ENCODE measurements at regions not wholly inside any gene's neighbourhood (a gene's known extent, or its start where the extent isn't known, plus 50 kb on each side); places are given as distances from the start of the nearest gene placed in this dataset.

GRCh38 chr7:121669144-121669543, 203.8 kb upstream of the PTPRZ1 start:
- no peak for TF ChIP-seq POLR2AphosphoS5 (IDR thresholded peaks at IDR 0.05; ENCODE audit: borderline replicate concordance, low read depth, low read length)
- TF ChIP-seq FOXP2 (optimal IDR thresholded peaks at IDR 0.05; ENCODE audit: control extremely low read depth, extremely low read length, insufficient read depth), result no peak
- no peak for TF ChIP-seq EZH2 (IDR thresholded peaks at IDR 0.05)
- Histone ChIP-seq H3K9ac (ENCODE audit: insufficient read length) (no peak overlapping the region), H3K4me3 (no peak overlapping the region), H3K9me3 (ENCODE audit: low read depth, low read length) (no peaks in the 10 kb centered on the region), H3K27ac (no peak overlapping the region), H3K36me3 (ENCODE audit: insufficient read depth, low read length) (no peaks in the 10 kb centered on the region)
- DNase-seq (ENCODE audit: low read depth, low spot score), result no peak

- H3K4me3 ChIP-seq, result no peak overlapping the region
- H3K27ac ChIP-seq, result no peak overlapping the region
- TF ChIP-seq POLR2AphosphoS5 (IDR thresholded peaks at IDR 0.05; ENCODE audit: borderline replicate concordance, low read depth, low read length) (no peak), FOXP2 (optimal IDR thresholded peaks at IDR 0.05; ENCODE audit: control extremely low read depth, extremely low read length, insufficient read depth) (no peak), EZH2 (IDR thresholded peaks at IDR 0.05) (no peak)
- no peaks in the 10 kb centered on the region for H3K36me3 ChIP-seq (ENCODE audit: insufficient read depth, low read length)
- no peak overlapping the region for H3K9ac ChIP-seq (ENCODE audit: insufficient read length)
- H3K9me3 ChIP-seq (ENCODE audit: low read depth, low read length), result no peaks in the 10 kb centered on the region
- no peak for DNase-seq (ENCODE audit: low read depth, low spot score)
Measured at GRCh38 chr7:121666306-121666705, 206.7 kb upstream of the PTPRZ1 start.

GRCh38 chr7:121643320-121643719, 229.6 kb upstream of the PTPRZ1 start:
- H3K36me3 ChIP-seq (ENCODE audit: insufficient read depth, low read length), result no peaks in the 10 kb centered on the region
- no peak overlapping the region for H3K4me3 ChIP-seq
- no peak for TF ChIP-seq POLR2AphosphoS5 (IDR thresholded peaks at IDR 0.05; ENCODE audit: borderline replicate concordance, low read depth, low read length)
- no peak for TF ChIP-seq EZH2 (IDR thresholded peaks at IDR 0.05)
- no peak for TF ChIP-seq FOXP2 (optimal IDR thresholded peaks at IDR 0.05; ENCODE audit: control extremely low read depth, extremely low read length, insufficient read depth)
- no peak overlapping the region for H3K9ac ChIP-seq (ENCODE audit: insufficient read length)
- no peak overlapping the region for H3K27ac ChIP-seq
- no peak for DNase-seq (ENCODE audit: low read depth, low spot score)
- no peaks in the 10 kb centered on the region for H3K9me3 ChIP-seq (ENCODE audit: low read depth, low read length)

GRCh38 chr7:121639705-121640104, 233.3 kb upstream of the PTPRZ1 start:
- H3K9ac ChIP-seq (ENCODE audit: insufficient read length), result no peak overlapping the region
- no peaks in the 10 kb centered on the region for H3K36me3 ChIP-seq (ENCODE audit: insufficient read depth, low read length)
- H3K27ac ChIP-seq, result no peak overlapping the region
- TF ChIP-seq FOXP2 (optimal IDR thresholded peaks at IDR 0.05; ENCODE audit: control extremely low read depth, extremely low read length, insufficient read depth) (no peak), POLR2AphosphoS5 (IDR thresholded peaks at IDR 0.05; ENCODE audit: borderline replicate concordance, low read depth, low read length) (no peak), EZH2 (IDR thresholded peaks at IDR 0.05) (no peak)
- H3K4me3 ChIP-seq, result no peak overlapping the region
- H3K9me3 ChIP-seq (ENCODE audit: low read depth, low read length), result no peaks in the 10 kb centered on the region
- DNase-seq (ENCODE audit: low read depth, low spot score), result no peak

- Histone ChIP-seq H3K27ac (no peak overlapping the region), H3K9me3 (ENCODE audit: low read depth, low read length) (no peaks in the 10 kb centered on the region), H3K9ac (ENCODE audit: insufficient read length) (no peak overlapping the region), H3K4me3 (no peak overlapping the region), H3K36me3 (ENCODE audit: insufficient read depth, low read length) (no peaks in the 10 kb centered on the region)
- TF ChIP-seq FOXP2 (optimal IDR thresholded peaks at IDR 0.05; ENCODE audit: control extremely low read depth, extremely low read length, insufficient read depth), result no peak
- no peak for TF ChIP-seq POLR2AphosphoS5 (IDR thresholded peaks at IDR 0.05; ENCODE audit: borderline replicate concordance, low read depth, low read length)
- no peak for TF ChIP-seq EZH2 (IDR thresholded peaks at IDR 0.05)
- DNase-seq (ENCODE audit: low read depth, low spot score), result no peak
Measured at GRCh38 chr7:121638286-121638685, 234.7 kb upstream of the PTPRZ1 start.

GRCh38 chr7:121634356-121634755, 238.2 kb upstream of the FAM3C start:
- TF ChIP-seq POLR2AphosphoS5 (IDR thresholded peaks at IDR 0.05; ENCODE audit: borderline replicate concordance, low read depth, low read length), result no peak
- no peak for TF ChIP-seq EZH2 (IDR thresholded peaks at IDR 0.05)
- TF ChIP-seq FOXP2 (optimal IDR thresholded peaks at IDR 0.05; ENCODE audit: control extremely low read depth, extremely low read length, insufficient read depth), result no peak

GRCh38 chr7:121633186-121633585, 237.1 kb upstream of the FAM3C start:
- TF ChIP-seq POLR2AphosphoS5 (IDR thresholded peaks at IDR 0.05; ENCODE audit: borderline replicate concordance, low read depth, low read length), result no peak
- TF ChIP-seq FOXP2 (optimal IDR thresholded peaks at IDR 0.05; ENCODE audit: control extremely low read depth, extremely low read length, insufficient read depth), result no peak
- TF ChIP-seq EZH2 (IDR thresholded peaks at IDR 0.05), result no peak
- DNase-seq (ENCODE audit: low read depth, low spot score), result no peak
- Histone ChIP-seq H3K9ac (ENCODE audit: insufficient read length) (no peak overlapping the region), H3K4me3 (no peak overlapping the region), H3K27ac (no peak overlapping the region), H3K36me3 (ENCODE audit: insufficient read depth, low read length) (no peaks in the 10 kb centered on the region), H3K9me3 (ENCODE audit: low read depth, low read length) (no peaks in the 10 kb centered on the region)

More at GRCh38 chr7:121634356-121634755, 238.2 kb upstream of the FAM3C start:
- H3K9me3 ChIP-seq (ENCODE audit: low read depth, low read length), result no peaks in the 10 kb centered on the region
- DNase-seq (ENCODE audit: low read depth, low spot score), result no peak
- no peak overlapping the region for H3K27ac ChIP-seq
- H3K4me3 ChIP-seq, result no peak overlapping the region
- H3K36me3 ChIP-seq (ENCODE audit: insufficient read depth, low read length), result no peaks in the 10 kb centered on the region
- no peak overlapping the region for H3K9ac ChIP-seq (ENCODE audit: insufficient read length)

- H3K4me3 ChIP-seq, result no peak overlapping the region
Measured at GRCh38 chr7:121624958-121625357, 228.8 kb upstream of the FAM3C start.

GRCh38 chr7:121623130-121623872, 227.2 kb upstream of the FAM3C start:
- no peaks in the 10 kb centered on the region for H3K9me3 ChIP-seq (ENCODE audit: low read depth, low read length)
- H3K27ac ChIP-seq, result no peak overlapping the region
- H3K4me3 ChIP-seq, result no peak overlapping the region
- H3K9ac ChIP-seq (ENCODE audit: insufficient read length), result no peak overlapping the region
- TF ChIP-seq FOXP2 (optimal IDR thresholded peaks at IDR 0.05; ENCODE audit: control extremely low read depth, extremely low read length, insufficient read depth), result no peak
- no peak for TF ChIP-seq EZH2 (IDR thresholded peaks at IDR 0.05)
- no peaks in the 10 kb centered on the region for H3K36me3 ChIP-seq (ENCODE audit: insufficient read depth, low read length)
- no peak for DNase-seq (ENCODE audit: low read depth, low spot score)

More at GRCh38 chr7:121624958-121625357, 228.8 kb upstream of the FAM3C start:
- Histone ChIP-seq H3K27ac (no peak overlapping the region), H3K9me3 (ENCODE audit: low read depth, low read length) (no peaks in the 10 kb centered on the region), H3K9ac (ENCODE audit: insufficient read length) (no peak overlapping the region), H3K36me3 (ENCODE audit: insufficient read depth, low read length) (no peaks in the 10 kb centered on the region)
- no peak for DNase-seq (ENCODE audit: low read depth, low spot score)
- no peak for TF ChIP-seq FOXP2 (optimal IDR thresholded peaks at IDR 0.05; ENCODE audit: control extremely low read depth, extremely low read length, insufficient read depth)

Data from SK-N-MC (cell line).